Prostate gland (tissue), 2 donors: ENCODE measurements at regions not wholly inside any gene's neighbourhood (a gene's known extent, or its start where the extent isn't known, plus 50 kb on each side); places are given as distances from the start of the nearest gene placed in this dataset.

Experiments used
- CTCF ChIP-seq, 4 experiments: fragments of 200-600 bp in 2 of 4; fragments of 450-650 bp in 2 of 4; sonication (generic) in 2 of 4; IDR thresholded peaks; 1 replicate in 3 of 4; 2 replicates in 1 of 4; pipeline ENCODE4 v1.5.1; 2016 to 2019; ENCODE audit warnings: antibody characterized with exemption in 4 of 4, mild to moderate bottlenecking in 2 of 4, moderate library complexity in 2 of 4
- POLR2A ChIP-seq: fragments of 450-650 bp; IDR thresholded peaks from one replicate; pipeline ENCODE4 v1.6.1; 2016; ENCODE audit warnings: antibody characterized with exemption, mild to moderate bottlenecking
- POLR2AphosphoS5 ChIP-seq: sonication (generic); formaldehyde crosslinking; IDR thresholded peaks from one replicate; pipeline ENCODE4 v1.6.1; 2017; ENCODE audit warnings: antibody characterized with exemption

- TF ChIP-seq CTCF (IDR thresholded peaks at IDR 0.05) (no peak), POLR2A (no peak), POLR2AphosphoS5 (no peak)
Observed at GRCh38 chr1:30189818-30190500, 533.4 kb downstream of the MATN1 start.
